Inflammatory macrophage (primary cell): ENCODE measurements at regions not wholly inside any gene's neighbourhood (a gene's known extent, or its start where the extent isn't known, plus 50 kb on each side); places are given as distances from the start of the nearest gene placed in this dataset.
"Not testable (repeated sequence)": the region's sequence is repeated elsewhere in the genome, so short reads cannot be mapped to it uniquely, and the experiment has no call there.

Experiments used
- DNase-seq, 2 donors: peaks; one replicate each; pipeline ENCODE4 v3.0.0-alpha.2; 2020 to 2022

- no peak for DNase-seq
These were observed 622.5 kb downstream of the RNF144A start for GRCh38 chr2:7539760-7540159.

GRCh38 chr2:7552825-7553570 is 635.8 kb downstream of the RNF144A start:
- DNase-seq = no peak

- DNase-seq = no peak
These were observed 638.0 kb downstream of the RNF144A start for GRCh38 chr2:7555260-7555659.

GRCh38 chr2:7557376-7557775 is 640.2 kb downstream of the RNF144A start:
- no peak for DNase-seq

GRCh38 chr2:7559791-7560190 is 642.6 kb downstream of the RNF144A start:
- peak; percentile 8 to 45 for DNase-seq

- DNase-seq = no peak
These were observed 649.2 kb downstream of the RNF144A start for GRCh38 chr2:7566382-7566881.

GRCh38 chr2:7567116-7567515 is 649.9 kb downstream of the RNF144A start:
- DNase-seq = not testable (repeated sequence)

GRCh38 chr2:7567646-7568045 is 650.4 kb downstream of the RNF144A start:
- DNase-seq = no peak

GRCh38 chr2:7570247-7570646 is 653.0 kb downstream of the RNF144A start:
- no peak for DNase-seq

- no peak for DNase-seq
These were observed 654.5 kb downstream of the RNF144A start for GRCh38 chr2:7571701-7572100.

GRCh38 chr2:7572450-7572849 is 655.2 kb downstream of the RNF144A start:
- no peak for DNase-seq

- no peak for DNase-seq
These were observed 656.1 kb downstream of the RNF144A start for GRCh38 chr2:7573166-7573825.

GRCh38 chr2:7574385-7574784 is 657.2 kb downstream of the RNF144A start:
- no peak for DNase-seq

- no peak for DNase-seq
These were observed 660.6 kb downstream of the RNF144A start for GRCh38 chr2:7577769-7578168.

GRCh38 chr2:7584017-7584416 is 666.8 kb downstream of the RNF144A start:
- no peak for DNase-seq

- no peak for DNase-seq
These were observed 669.7 kb downstream of the RNF144A start for GRCh38 chr2:7586898-7587297.

GRCh38 chr2:7588295-7588694 is 671.1 kb downstream of the RNF144A start:
- peak in 1 of 2 donors; percentile 22 for DNase-seq

GRCh38 chr2:7592618-7593140 is 675.5 kb downstream of the RNF144A start:
- no peak for DNase-seq

- no peak for DNase-seq
These were observed 676.1 kb downstream of the RNF144A start for GRCh38 chr2:7593360-7593759.

GRCh38 chr2:7594211-7594610 is 677.0 kb downstream of the RNF144A start:
- no peak for DNase-seq

- no peak for DNase-seq
These were observed 678.0 kb downstream of the RNF144A start for GRCh38 chr2:7595206-7595605.

- DNase-seq = no peak
These were observed 681.2 kb downstream of the RNF144A start for GRCh38 chr2:7598402-7598801.

GRCh38 chr2:7599462-7600258 is 682.4 kb downstream of the RNF144A start:
- DNase-seq = no peak
